GM19025 (cell line): ENCODE measurements at regions not wholly inside any gene's neighbourhood (a gene's known extent, or its start where the extent isn't known, plus 50 kb on each side); places are given as distances from the start of the nearest gene placed in this dataset.

Experiments
- ATAC-seq: cut with Tn5 transposase; IDR thresholded peaks from one replicate; pipeline ENCODE4 v1.9.1; 2021; ENCODE audit warnings: mild to moderate bottlenecking, low read depth, moderate library complexity; ENCODE audit not compliant: unreplicated experiment

- ATAC-seq = no peak
These were observed 341.5 kb downstream of the TFAP2A start for GRCh38 chr6:10073341-10073740.

GRCh38 chr6:10071631-10072220 is 343.1 kb downstream of the TFAP2A start:
- ATAC-seq = no peak

GRCh38 chr6:10060004-10060403 is 354.9 kb downstream of the TFAP2A start:
- ATAC-seq = no peak

DNA sequence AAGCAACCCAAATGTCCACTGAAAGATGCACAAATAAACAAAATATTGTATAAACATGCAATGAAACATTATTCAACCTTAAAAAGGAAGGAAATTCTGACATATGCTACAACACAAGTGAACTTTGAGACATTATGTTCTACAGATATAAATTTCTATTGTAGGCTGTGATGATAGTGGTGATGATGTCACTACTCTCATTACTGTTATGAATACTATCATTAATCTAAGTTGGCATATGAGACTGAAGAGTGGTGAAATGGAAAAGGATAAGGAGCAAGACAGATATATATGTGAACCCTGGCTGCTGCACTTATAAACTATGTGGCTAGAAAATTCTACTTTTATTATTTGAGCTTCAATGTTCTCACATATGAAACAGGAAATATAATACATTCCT is 360.2 kb downstream of the TFAP2A start:
- no peak for ATAC-seq

DNA sequence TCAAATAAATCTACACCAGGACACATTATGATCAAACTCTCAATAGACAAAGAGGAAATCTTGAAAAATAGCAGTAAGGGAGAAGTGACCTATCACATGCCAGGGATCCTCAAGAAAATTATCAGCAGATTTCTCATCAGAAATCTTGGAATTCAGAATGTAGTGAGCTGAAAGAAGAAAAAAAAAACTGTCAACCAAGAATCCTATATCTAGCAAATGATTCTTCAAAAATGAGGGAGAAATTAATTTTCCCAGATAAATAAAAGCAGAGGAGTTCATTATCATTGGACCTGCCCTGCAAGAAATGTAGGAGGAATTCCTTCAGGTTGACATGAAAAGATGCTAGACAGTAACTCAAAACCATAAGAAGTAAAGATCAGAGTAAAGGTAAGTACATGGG is 363.6 kb downstream of the TFAP2A start:
- no peak for ATAC-seq

DNA sequence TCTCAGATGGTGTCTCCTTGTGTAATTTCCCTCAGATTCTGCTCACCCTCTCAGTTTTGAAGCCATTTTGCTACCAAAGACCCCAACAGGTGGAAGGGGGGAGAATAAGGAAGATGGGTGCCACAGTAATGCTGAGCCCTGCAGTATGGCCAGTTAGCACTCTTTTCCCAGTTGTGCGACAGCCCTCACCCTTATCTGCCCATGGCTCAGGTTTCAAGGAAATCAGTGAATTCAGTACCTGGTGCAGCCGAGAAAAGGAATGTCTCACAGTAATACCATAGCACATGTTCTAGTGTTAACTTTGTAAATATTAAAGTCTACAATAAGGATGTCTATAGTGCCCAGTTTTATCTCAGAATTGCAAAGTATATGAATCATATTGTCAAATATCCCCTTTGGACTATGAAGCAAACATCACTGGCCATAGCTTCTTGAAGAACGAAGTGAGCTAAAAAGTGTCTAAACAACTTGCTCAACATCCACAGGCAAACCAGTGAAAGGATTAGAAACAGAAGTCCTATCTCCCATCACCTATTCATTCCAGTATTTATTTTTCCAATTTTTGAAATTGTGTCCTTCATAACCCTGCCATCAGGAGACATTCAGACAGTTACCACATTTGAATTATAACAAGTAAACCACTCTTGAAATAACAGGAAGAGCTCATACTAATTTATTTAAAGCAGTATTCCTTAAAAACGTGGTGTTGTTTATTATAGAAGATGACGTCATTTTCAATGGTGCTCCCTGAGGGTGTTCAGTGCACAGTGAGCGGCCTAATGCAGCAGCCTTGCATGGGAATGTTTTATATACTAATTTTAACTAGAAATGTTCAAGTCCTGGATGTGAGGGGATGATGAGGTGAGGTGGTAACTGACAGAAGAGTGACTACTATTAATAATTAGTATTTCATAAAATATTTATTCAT is 366.2 kb downstream of the TFAP2A start:
- no peak for ATAC-seq

DNA sequence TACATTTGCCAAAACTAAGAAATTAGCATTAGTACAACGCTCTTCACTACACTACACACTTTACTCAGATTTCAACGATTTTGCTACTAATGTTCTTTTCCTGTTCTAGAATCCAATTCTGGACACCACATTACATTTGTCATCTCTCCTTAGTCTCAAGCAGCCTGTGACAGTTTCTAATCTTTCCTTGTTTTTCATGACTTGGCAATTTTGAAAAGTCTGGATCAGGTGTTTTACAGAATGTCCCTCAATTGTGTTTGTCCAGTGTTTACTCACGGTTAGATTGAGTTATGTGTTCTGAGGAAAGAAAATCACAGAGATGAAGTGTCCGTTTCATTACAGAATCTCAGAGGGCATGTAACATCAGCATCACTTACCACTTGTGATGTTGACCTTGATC is 372.6 kb downstream of the TFAP2A start:
- ATAC-seq = no peak

GRCh38 chr6:10033223-10033829 is 381.5 kb downstream of the TFAP2A start:
- no peak for ATAC-seq

DNA sequence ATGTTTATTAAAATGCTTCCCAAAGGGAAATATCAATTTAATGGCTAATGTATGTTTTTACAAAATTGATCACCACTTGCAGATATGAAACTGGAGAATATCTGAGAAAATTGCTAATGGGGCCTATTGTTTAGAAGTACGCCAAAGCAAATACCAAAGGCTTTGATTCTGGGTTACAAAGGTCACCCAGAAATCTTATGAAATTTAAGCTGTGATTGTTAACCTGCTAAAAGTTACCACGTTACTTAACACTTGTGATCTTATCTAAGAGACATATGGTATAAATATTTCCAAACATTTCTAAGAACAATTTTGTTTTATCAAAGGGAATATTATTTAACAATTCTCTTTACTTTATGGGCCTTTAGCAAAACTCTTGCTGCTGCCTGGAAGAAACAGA is 383.3 kb downstream of the TFAP2A start:
- ATAC-seq = no peak

DNA sequence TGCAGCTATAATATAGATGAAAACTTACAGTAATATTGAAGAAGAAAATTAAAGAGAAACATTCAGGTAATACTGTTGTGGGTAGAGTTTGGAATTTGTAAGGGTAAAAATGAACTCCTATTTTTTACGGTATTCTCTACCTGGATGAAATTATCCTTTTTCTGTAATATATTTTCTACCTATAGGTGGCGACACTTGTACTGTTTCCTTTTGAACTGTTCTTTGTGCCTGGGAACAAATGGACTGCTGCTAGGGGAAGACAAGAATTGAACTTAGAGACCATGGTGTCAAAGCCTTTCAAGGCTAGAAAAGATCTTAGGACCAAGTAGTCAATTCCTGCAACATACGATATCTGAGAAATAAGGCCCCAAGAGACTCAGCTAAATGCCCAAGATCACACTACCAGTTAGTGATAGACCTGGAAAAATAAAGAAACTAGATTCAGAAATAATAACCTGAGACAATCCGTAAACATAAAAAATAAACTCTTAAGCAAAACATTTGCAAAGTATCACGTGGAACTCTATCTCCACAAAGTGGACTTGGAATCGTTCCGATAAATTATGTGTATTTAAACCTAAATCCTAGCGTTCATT is 383.8 kb downstream of the TFAP2A start:
- no peak for ATAC-seq

DNA sequence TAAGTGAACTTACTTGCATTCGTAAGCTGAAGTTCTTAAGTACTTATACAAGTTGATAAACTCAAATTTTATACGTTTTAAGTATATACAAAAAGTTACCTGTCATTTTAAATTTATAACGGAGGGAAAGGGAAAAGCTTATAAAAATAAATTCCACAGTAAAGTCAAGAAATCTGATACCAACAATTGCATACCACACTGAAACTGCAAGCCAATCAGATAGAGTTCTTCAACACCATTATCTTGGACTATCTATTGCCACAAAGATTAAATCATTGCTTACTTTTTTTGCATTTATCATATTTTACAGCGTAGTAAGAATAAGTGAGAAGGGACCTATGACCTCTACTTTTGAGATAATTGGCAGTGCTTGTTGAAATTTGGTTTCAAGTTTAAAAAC is 386.7 kb downstream of the TFAP2A start:
- ATAC-seq = no peak

DNA sequence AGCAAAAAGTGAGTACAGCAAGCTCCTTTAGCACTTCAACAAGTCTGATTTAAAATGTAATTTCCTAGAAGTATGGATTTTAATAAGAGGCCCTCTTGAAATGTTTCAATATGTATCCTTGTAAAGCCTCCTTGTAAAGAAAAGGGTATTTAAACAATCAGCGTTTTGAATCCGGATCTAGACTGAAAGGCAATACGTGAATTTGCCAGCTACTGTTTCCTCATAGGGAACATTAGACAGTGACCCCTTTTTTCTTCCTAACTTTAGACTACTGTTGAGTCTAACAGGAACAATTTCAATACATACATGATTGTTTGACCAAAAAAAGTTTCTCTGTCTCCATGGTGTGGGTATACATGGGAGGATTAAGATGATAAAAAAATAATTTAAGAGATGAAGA is 395.0 kb downstream of the TFAP2A start:
- ATAC-seq = no peak

DNA sequence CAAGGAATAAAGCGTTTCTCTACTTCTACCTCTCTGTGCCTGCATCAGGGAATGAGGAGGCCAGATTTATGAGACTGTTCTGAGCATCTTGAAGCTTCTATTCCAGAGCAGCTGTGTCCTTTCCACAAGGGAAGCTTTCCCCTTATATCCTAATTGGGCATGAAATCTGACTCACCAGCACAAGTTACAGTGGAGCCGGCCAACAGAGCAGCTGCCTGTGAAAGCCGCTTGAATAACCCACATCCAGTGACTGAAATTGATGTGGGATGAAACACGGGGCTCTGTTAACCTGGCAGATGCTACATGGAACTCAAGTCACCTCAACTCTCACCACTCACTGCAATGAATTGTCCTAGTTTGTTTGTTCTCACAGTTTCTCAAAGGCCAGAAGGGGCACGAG is 400.3 kb downstream of the TFAP2A start:
- no peak for ATAC-seq

DNA sequence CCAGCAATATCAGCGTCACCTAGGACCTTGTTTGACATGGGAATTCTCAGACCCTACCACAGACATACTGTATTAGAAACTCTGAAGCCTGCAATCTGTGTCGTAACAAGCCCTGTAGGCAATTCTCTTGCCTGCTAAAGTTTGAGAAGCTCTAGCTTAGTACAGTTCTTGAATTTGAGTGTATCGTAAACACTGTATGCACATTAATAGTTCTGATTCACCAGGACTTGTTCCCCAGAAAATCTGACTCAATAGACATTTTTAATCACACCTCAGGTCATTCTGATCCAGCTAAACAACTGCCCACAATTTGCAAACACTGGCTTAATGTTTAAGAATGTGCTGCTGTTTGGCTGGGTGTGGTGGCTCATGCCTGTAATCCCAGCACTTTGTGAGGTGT is 414.3 kb downstream of the TFAP2A start:
- ATAC-seq = no peak

DNA sequence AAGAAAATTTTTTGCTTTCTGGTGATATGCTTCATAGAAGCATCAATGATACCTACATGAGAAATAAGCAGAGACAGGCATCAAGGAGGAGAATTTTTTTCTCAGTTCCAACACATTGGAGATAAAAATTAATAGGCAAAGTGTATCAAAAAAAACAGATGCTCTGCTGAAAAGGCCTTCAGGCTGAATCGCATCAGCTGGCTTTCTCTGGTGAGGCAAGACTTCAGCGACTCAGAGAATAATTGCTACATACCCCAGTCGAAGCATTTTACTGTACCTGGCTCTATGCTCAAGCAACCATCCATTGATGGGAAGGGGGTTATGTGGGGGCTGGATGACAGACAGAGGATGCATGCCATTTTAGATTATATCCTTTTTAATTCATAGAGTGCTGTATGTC is 415.1 kb downstream of the TFAP2A start:
- no peak for ATAC-seq

GRCh38 chr6:9986273-9986672 is 428.6 kb downstream of the TFAP2A start:
- no peak for ATAC-seq

DNA sequence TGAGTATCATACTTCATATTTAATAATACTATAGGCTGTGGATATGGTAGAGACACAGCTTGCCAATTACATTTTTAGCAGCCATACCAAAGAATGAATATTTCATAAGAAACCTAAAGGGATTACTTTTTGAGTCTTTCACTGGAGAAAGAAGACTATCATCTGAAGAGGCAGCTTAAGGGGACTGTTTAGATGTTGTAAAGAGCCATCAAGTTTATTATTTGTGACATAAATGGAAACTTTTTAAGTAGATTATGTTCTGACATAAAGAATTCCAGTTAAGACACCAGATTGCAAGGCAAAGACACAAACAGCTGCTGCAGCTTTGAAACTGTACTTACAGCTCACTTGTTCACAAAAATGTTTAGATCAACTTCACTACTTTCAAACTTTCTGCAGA is 429.4 kb downstream of the TFAP2A start:
- ATAC-seq = no peak

- ATAC-seq = no peak
These were observed 430.3 kb downstream of the TFAP2A start for GRCh38 chr6:9984607-9985006.

GRCh38 chr6:9983168-9983567 is 431.7 kb downstream of the TFAP2A start:
- no peak for ATAC-seq

- ATAC-seq = no peak
These were observed 432.7 kb downstream of the TFAP2A start for GRCh38 chr6:9982215-9982614.

DNA sequence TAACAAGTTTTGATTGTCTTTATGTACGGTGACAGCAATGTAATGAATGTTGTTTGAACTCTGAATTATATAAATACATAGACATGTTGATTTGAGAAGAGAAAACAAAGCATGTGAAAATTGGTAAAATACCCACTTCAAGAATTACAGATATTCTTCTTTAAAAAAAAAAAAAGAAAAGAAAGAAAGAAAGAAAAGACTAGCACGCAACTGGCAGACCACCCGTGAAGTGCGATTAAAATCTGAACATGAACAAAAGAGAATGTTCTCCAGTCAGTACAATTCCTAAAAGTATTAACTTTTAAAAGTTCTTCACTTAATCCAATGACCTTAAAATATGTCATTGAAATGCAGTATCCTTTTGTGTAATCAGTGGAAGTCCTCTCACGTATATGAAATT is 434.9 kb downstream of the TFAP2A start:
- no peak for ATAC-seq
